Stimulated activated CD4-positive, alpha-beta T cell treated with anti-CD3 and anti-CD28 coated beads, Interleukin-2, amount 100 ng/mL, for 4 hours (primary cell): ENCODE measurements at regions not wholly inside any gene's neighbourhood (a gene's known extent, or its start where the extent isn't known, plus 50 kb on each side); places are given as distances from the start of the nearest gene placed in this dataset.

Source experiments
- DNase-seq: peaks from one replicate; pipeline ENCODE4 v3.0.0-alpha.2; 2020; ENCODE audit warnings: low read depth

DNA sequence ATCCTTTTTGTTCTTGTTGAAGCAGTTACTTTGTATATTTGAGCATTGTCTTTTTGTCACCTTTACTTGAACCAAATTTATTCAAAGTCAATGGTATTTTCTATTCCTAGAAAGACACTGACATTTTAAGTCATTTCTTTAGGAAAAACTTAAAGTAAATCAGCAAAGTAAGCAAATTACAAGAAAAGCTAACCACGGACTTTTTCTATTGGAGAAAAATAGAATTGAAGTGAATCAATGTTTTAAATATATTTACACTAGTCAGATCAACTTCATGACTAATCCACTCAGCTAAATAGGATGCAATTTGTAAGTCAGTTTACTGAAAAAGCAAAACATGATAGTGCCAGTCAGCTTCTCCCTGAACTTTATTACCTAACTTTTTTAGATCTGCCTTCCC lies 733.8 kb upstream of the ALCAM start:
- DNase-seq = no peak

DNA sequence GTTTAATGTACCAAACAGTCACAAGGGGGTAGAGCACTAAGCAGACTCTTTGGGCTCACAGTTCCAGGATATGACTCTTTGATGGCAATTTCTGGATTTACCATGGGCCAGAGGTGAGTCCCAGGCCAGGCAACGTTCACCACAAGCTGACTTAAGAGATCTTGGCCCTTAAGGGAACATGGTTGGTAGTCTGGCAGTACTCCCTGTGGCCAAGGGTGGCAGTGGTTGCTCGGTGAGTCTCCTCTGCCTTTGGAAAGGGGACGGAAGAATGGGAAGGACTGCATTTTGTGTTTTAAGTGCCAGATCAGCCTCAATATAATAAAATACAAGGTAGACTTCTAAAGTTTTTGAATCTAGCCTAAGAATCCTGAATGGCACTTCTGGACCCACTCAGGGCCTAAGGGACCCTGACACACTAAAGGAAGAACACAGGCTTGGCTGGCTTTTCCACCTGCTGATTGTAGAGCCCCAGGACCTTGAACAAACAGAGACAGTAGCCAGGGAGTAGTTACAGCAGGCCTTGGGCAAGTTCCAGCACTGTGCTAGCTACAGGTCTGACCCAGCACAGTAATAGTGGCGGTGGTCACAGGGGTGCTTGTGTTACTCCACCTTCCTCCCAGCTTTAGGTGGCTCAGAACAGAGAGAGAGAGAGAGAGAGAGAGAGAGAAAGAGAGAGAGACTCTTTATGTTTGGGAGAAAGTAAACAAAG lies 730.7 kb upstream of the ALCAM start:
- DNase-seq = no peak

DNA sequence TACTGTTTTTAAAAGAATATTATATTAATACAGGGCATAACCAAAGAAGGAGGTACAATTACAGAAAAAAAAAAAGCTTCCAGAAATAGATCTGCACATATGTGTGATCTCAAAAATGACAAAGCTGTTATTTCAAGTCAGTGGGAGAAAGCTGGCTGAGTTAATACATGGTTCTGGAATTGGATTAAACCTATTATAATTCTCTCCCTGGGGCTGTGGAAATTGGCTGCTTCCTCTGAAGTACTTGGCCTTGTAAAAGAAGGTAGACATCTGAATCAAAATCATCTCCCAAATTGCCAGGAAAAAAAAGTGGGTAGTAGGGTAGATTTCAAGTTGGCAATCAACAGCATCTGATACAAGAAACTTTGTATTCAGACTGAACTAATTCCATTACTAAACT lies 723.9 kb upstream of the ALCAM start:
- DNase-seq = no peak

DNA sequence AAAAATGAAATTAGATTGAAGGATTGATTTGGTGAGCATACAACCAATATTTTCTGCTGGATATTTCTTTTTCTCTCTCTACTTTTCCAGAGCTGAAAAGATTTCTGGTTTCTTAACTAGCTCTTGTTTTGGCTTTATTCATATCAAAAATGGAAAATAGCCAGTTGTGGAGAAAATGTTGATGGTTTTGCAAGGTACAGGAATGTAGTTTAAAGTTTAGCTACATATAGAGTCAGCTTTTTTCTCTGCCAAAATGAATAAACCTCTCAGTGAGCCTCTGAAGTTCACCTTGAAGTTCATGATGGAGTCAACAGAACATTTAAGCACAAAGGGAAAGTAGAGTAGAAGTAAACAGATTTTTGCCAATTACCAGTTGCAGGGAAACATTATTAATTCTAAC lies 720.5 kb upstream of the ALCAM start:
- no peak for DNase-seq

DNA sequence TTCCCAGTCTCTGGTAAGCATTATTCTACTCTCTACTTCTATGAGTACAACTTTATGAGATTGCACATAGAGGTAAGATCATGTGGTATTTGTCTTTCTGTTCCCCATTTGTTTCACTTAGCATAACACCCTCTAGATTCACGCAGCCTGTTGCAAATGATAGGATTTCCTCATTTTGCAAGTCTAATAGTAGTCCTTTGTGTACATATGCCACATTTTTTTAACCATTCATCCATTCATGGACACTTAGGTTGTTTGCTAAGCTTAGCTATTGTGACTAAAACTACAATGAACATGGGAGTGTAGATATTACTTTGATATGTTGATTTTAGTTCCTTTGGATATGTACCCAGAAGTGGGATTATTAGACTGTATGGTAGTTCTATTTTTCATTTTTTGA lies 717.9 kb upstream of the ALCAM start:
- no peak for DNase-seq

DNA sequence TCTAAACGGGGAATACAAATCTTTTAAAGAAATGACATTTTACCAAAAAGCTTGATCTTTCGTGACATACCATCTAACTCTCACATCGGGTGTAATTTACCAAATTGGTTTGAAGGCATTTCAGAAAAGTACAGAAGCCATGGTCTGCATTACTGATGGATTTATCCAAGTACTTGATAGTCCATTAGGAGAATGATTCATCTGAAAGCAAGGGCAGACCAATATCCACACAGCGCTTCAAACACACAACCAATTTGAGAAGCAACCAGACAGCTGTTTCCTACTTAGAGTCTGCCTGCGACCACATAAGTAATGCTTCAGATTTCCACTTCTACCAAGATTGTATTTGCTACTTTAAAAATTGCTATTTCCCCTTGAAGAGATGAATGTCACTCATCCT lies 697.6 kb upstream of the ALCAM start:
- no peak for DNase-seq

DNA sequence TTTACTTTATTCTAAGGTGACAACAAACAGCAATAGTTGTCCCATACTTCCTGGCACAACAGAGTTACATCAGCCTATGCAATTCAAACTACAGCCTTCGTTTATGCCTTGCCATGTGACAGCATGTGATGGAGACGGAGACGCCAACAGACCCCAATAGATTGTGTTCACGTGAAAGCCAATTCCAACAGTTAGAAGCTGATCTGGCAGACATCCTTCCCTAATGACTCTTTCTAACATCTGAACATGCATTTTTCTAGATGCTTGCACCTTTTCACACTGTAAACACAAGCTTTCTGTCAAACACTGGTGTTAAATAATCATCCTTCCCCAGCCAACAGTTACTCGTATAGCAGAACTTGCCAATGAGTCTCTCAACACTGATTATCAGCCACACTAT lies 694.4 kb upstream of the ALCAM start:
- DNase-seq = no peak

DNA sequence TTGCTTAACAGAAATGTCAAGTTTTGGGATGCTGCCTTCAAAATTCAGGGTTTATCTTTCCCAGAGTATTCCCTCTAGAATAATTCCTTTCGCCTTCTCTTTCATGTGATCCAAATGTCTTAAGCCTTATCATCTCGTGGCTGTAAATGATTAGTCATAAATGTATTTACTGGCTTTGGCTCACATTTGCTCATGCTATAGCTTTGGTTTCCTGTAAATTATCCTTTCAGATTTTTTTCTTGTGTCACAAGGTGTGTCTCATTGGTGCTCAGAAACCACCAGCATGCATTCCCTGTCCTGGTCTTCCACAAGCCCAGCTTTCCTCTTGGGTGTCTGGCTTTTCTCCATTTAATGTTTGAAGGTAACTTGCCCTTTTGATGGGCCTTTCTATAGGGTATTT lies 692.7 kb upstream of the ALCAM start:
- DNase-seq = no peak

DNA sequence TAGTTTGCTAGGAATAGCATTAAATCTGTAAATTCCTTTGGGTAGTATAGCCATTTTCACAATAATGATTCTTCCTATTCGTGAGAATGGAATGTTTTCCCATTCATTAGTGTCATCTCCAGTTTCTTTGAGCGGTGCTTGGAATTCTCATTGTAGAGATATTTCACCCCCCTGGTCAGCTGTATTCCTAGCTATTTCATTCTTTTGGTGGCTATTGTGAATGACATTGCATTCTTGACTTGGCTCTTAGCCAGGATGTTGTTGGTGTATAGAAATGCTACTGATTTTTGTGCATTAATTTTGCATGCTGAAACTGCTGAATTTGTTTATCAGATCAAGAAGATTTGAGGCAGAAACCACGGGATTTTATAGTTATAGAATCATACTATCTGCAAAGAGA lies 690.5 kb upstream of the ALCAM start:
- DNase-seq = no peak

DNA sequence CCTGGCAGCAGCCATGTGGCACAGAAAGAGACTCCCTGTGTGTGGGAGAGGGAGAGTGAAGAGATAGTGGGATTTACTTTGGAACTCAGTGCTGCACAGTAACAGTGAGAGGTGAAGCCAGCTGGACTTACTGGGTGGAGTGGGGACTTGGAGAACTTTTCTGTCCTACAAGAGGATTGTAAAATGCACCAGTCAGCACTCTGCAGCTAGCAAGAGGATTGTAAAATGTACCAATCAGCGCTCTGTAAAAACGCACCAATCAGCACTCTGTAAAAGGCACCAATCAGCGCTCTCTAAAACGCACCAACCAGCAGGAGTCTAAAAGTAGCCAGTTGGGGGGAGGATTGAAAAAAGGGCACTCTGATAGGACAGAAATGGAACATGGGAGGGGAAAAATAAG lies 688.8 kb upstream of the ALCAM start:
- no peak for DNase-seq

DNA sequence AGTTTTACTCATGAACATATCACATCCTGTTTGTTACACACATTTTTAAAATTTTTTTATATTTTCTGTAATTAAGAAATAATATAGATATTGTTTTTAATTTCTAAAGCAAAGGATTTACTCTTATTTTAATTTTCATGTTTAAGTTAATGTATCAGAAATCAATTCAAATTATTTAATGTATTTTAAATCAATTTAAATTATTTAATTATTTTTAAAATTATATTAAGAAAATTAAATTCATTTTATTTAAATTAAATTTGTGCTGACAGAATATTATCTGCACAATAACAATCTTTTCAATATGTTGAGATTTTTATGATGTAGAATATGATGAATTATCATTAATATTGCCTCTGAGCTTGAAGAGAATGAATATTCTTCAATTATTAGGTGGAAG lies 681.2 kb upstream of the ALCAM start:
- no peak for DNase-seq

DNA sequence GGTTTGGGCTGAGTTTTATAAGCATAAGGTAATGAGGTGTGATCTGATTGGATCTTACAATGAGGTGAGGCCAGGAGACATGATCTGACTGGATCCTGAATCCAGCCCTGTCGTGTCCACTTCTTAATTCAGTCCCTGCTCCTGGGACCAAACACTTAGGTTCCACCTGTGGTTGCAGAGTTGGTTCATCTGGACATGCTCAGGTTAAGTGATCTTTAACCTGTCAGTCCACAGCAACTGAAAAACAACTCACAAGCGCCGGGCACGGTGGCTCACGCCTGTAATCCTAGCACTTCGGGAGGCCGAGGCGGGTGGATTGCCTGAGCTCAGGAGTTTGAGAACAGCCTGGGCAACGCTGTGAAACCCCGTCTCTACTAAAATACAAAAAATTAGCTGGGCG lies 679.3 kb upstream of the ALCAM start:
- DNase-seq = no peak

DNA sequence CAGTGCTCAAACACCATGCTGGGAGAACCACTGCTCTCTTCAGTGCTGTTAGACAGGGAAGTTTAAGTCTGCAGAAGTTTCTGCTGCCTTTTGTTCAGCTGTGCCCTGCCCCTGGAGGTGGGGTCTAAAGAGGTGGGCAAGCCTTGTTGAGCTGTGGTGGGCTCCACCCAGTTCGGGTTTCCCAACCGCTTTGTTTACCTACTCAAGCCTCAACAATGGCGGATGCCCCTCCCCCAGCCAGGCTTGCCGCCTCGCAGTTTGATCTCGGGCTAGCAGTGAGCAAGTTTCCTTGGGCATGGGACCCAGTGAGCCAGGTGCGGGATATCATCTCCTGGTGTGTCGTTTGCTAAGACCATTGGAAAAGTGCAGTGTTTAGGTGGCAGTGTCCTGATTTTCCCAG lies 670.2 kb upstream of the ALCAM start:
- DNase-seq = no peak

DNA sequence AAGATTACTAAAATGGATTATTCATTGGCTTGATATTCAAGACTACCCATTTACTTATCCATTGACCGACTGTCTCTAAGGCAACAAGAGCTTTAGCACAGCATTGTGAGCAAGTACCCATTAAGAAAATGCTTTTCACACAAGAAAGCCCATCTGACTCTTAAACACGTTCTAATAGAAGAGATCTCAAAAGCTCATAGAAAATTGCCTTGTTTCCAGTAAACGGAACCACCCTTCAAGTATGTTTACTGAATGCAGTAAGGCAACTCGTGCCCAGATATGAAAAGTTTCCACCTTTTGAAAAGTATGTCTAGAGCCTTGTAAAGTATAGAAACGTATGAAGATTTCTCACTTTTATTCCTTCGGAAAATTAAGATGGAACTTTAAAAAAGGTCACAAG lies 655.3 kb upstream of the ALCAM start:
- no peak for DNase-seq

DNA sequence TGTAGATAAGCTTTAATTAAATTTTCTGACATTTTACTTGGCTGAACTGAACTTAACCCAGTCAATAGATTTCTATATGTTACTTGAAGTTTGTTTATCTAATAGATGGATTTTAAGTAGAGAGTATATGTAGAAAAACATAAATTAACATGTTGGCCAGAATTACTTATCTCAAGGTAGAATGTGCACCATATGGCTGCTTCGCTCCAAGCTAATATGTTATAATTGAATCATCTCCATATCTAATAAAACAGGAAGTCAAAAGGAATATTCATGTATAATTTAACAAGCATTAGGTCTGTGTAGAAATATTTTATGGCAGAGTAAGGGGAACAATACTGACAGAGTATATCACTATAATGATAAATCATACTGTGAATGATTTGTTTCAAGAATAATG lies 650.7 kb upstream of the ALCAM start:
- no peak for DNase-seq

DNA sequence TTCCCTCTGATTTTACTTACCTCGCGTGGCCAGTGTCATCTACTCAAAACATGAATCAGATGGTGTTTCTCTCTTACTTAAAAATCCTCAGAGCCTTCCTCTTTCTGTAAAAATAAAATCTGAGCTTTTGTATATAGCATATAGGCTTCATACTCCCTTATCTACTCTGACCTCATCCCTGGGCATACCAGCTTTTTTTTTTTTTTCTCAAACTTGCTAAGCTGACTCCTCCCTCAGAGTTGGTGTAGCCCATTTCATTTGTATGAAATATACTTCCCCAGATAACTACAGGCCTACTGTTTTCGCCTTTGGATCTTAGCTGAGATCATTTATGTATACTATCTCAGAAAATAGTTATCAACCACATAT lies 648.9 kb upstream of the ALCAM start:
- DNase-seq = no peak

DNA sequence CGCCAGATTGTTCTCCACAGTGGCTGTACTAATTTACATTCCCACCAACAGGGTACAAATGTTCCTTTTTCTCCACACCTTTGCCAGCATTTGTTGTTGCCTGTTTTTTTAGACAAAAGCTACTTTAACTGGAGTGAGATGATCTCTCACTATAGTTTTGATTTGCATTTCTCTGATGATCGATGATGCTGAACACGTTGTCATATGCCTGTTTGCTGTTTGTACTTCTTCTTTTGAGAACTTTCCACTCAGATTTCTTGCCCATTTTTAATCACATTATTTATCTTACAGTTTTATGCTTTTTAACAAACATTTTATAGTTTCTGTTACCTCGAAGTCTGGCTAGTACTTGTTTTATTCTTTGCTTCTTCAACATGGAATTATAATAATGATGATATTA lies 643.7 kb upstream of the ALCAM start:
- DNase-seq = no peak

DNA sequence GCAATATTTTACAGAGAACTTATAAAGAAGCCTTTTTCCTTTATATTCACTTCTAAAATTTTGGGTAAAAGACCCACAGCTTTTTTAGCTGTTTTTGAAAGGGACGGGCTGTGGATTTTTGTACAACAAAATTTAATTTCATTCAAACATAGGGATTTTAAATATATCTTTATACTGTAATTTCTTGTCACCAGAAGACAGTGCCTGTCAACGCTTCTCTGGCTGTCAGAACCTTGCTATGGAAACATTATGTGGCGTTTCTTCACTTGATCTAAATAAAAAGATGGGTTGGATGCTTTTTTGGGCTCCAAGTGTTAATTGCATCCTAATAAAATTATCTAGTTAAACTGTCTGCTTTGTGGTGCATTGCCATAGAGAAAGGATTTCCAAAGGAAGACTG lies 635.6 kb upstream of the ALCAM start:
- no peak for DNase-seq

DNA sequence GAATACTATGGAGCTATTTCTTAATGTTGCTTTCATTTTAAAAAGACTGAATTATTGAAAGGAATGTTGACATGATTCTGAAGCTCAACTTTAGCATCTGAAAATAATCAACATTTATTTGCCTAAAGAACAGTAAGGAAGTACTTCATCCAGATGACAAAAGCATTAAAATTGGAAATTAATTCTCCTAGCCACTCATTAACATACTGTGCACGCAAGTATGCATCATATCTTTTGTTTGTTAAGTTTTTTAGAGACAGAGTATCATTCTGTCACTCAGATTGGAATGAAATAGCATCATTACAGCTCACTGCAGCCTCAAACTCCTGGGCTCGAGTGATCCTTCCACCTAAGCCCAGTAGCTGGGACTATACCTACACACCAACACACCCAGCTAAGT lies 632.1 kb upstream of the ALCAM start:
- no peak for DNase-seq

DNA sequence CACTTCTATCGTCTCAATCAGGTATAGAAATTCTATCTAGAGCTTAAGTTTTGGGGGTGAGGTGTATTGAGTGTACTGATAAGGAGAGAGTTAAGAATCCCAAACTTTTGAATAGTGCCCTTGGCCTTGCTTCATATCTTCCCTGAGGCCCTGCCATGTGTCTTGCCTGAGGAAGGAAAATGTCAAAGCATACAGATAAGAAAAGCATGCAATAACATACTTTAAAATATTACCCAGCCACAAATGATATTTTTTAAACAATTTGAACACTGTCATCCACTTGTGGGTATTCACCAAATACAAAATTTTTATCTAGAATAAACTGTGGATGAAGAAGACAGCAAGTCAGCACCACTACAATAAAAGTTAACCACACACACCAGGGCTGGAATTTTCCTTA lies 631.0 kb upstream of the ALCAM start:
- no peak for DNase-seq

DNA sequence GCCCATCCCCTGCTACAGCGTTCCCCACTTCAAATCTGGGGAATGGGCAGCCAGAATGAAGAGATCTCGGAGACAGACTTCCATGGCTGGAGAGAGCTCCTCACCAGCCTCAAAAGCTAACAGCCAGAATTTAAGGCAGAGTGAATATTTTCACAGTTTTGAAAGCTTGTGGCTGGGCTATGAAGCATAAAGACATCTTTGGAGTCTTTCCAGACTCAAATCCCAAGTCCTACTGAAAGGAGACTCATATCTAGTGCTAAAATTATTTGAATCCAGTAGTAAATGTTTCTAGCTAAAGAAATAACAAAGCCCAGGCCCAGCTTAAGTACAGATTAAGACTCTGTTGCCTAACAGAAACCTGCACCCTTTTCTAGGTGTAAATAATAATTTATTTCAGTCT lies 628.4 kb upstream of the ALCAM start:
- no peak for DNase-seq

DNA sequence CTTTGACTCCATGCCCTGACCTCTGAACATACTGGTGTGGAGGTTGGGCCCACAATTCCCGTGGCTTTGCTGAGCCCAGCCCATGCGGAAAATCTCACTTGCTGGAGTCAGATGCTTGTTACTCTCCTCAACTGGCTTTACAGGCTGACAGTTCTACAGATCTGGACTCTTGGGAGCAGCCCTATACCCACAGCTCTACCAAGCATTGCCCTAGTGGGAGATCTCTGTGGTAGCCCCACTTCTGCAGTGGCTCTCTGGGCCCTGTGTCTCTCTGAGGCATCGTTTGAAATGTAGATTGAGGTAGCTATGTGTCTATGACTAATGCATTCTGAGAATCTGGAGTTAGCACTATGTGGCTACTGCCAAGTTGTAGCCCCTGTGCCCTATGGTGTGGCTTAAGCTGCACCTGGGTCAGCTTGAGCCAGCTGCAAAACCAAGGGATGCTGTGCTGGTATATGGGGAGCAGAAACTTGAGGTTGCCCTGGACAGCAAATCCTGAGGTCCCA lies 625.8 kb upstream of the ALCAM start:
- no peak for DNase-seq

DNA sequence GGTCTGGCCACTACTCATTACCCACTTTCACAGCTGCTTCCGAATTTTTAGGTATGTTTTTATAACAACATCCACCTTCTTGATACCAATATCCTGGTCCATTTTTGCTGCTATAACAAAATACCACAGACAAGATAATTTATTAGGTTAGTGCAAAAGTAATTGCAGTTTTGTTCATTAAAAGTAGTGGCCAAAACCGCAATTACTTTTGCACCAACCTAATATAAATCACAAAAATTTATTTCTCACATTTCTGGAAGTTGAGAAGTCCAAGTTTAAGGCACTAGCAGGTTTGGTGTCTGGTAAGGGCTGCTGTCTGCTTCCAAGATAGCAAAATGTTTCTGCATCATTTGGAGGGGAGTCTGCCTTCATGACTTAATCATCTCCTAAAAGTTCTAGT lies 624.7 kb upstream of the ALCAM start:
- DNase-seq = no peak

DNA sequence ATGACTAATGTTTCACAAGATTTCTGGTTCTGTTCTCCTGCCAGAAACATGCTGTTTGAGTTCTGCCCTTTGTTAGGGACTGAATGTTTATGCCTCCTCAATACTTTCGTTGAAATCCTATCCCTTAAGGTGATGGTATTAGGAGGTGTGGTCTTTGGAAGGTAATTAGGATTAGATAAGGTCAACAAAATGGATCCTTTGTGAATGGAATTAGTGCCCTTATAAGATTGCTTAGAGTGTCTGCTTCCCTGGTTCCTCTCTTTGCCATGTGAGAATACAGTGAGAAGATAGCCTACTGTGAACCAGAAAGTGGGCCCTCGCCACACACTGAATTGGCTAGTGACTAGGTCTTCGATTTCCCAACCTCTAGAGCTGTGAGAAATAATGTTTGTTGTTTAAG lies 621.4 kb upstream of the ALCAM start:
- no peak for DNase-seq

DNA sequence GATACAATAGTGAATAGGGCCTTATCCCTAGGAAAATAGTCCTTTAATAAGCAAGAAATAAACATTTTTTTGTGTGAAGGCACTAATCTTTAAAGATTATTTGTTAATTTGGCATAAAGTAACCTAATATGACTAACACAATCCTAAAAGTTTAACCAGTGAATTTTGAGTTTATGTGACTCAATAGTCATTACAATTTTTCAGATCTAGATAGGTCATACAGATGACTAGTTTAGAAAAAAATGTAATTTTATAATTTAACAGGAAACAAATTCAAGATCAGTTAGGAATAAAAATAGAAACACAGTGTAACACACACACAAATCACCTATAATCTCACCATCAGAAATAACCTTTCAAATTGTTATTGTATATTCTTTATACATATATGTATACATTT lies 620.7 kb upstream of the ALCAM start:
- no peak for DNase-seq
